H9 (cell line): ENCODE measurements at regions not wholly inside any gene's neighbourhood (a gene's known extent, or its start where the extent isn't known, plus 50 kb on each side); places are given as distances from the start of the nearest gene placed in this dataset.

ENCODE experiments used
- DNase-seq: peaks from one replicate; pipeline ENCODE4 v3.0.0-alpha.2; 2017
- H2AFZ ChIP-seq: one replicate; pipeline ENCODE4 v1.6.1; 2013; ENCODE audit warnings: mild to moderate bottlenecking, low read length, control low read depth, moderate library complexity
- H2AK5ac ChIP-seq: 2 replicates; pipeline ENCODE4 v1.6.1; 2013; ENCODE audit warnings: low read length, control low read depth, mixed read lengths; ENCODE audit not compliant: insufficient read length
- H2BK120ac ChIP-seq: one replicate; pipeline ENCODE4 v1.6.1; 2013; ENCODE audit warnings: low read depth, mild to moderate bottlenecking, low read length, control low read depth, inconsistent platforms; ENCODE audit not compliant: poor library complexity, severe bottlenecking
- H2BK12ac ChIP-seq: 2 replicates; pipeline ENCODE4 v1.6.1; 2013; ENCODE audit warnings: low read length, control low read depth, mixed read lengths, low read depth; ENCODE audit not compliant: insufficient read length
- H2BK15ac ChIP-seq: 2 replicates; pipeline ENCODE4 v1.6.1; 2013; ENCODE audit warnings: low read depth, low read length, control low read depth
- H2BK20ac ChIP-seq: one replicate; pipeline ENCODE4 v1.6.1; 2013; ENCODE audit warnings: low read depth, mild to moderate bottlenecking, low read length, control low read depth, inconsistent platforms; ENCODE audit not compliant: poor library complexity, severe bottlenecking
- H2BK5ac ChIP-seq: 2 replicates; pipeline ENCODE4 v1.6.1; 2013; ENCODE audit warnings: low read length, control low read depth, mixed read lengths; ENCODE audit not compliant: insufficient read length
- H3K14ac ChIP-seq: 2 replicates; pipeline ENCODE4 v1.6.1; 2013; ENCODE audit warnings: low read length, control low read depth; ENCODE audit not compliant: insufficient read depth
- H3K18ac ChIP-seq: 2 replicates; pipeline ENCODE4 v1.6.1; 2013; ENCODE audit warnings: low read depth, mild to moderate bottlenecking, mixed read lengths, low read length, control low read depth; ENCODE audit not compliant: insufficient read length
- H3K23ac ChIP-seq: 2 replicates; pipeline ENCODE4 v1.6.1; 2013; ENCODE audit warnings: low read length, control low read depth, mixed read lengths, low read depth; ENCODE audit not compliant: insufficient read length
- H3K23me2 ChIP-seq: 2 replicates; pipeline ENCODE4 v1.6.1; 2013; ENCODE audit warnings: low read depth, mild to moderate bottlenecking, mixed read lengths, low read length, control low read depth; ENCODE audit not compliant: insufficient read length, poor library complexity, severe bottlenecking
- H3K27ac ChIP-seq: 2 replicates; pipeline ENCODE4 v1.5.1; 2013; ENCODE audit warnings: low read length, control low read depth, mixed read lengths, low read depth; ENCODE audit not compliant: insufficient read length
- H3K27me3 ChIP-seq: 2 replicates; pipeline ENCODE4 v1.6.1; 2013; ENCODE audit warnings: low read length, control low read depth, inconsistent platforms; ENCODE audit not compliant: insufficient read depth
- H3K4ac ChIP-seq: 2 replicates; pipeline ENCODE4 v1.6.1; 2013; ENCODE audit warnings: low read depth, mild to moderate bottlenecking, control low read depth, inconsistent platforms, low read length, moderate library complexity
- H3K4me1 ChIP-seq: 2 replicates; pipeline ENCODE4 v1.6.1; 2013; ENCODE audit warnings: low read length, control low read depth, inconsistent platforms; ENCODE audit not compliant: insufficient read depth
- H3K4me2 ChIP-seq: 2 replicates; pipeline ENCODE4 v1.6.1; 2013; ENCODE audit warnings: low read length, control low read depth, mixed read lengths; ENCODE audit not compliant: insufficient read length, insufficient read depth
- H3K56ac ChIP-seq: 2 replicates; pipeline ENCODE4 v1.6.1; 2013; ENCODE audit warnings: low read depth, mild to moderate bottlenecking, mixed read lengths, low read length, control low read depth; ENCODE audit not compliant: insufficient read length
- H3K79me1 ChIP-seq: 2 replicates; pipeline ENCODE4 v1.6.1; 2013; ENCODE audit warnings: low read depth, mild to moderate bottlenecking, moderate library complexity, low read length, control low read depth, inconsistent platforms; ENCODE audit not compliant: insufficient read depth, poor library complexity, severe bottlenecking
- H3K79me2 ChIP-seq: 2 replicates; pipeline ENCODE4 v1.6.1; 2013; ENCODE audit warnings: low read length, control low read depth, inconsistent platforms; ENCODE audit not compliant: insufficient read depth
- H3K9ac ChIP-seq: 2 replicates; pipeline ENCODE4 v1.6.1; 2013; ENCODE audit warnings: low read length, control low read depth, mixed read lengths; ENCODE audit not compliant: insufficient read length; ENCODE audit errors: extremely low read depth
- H3K9me3 ChIP-seq: one replicate; pipeline ENCODE4 v1.6.1; 2013; ENCODE audit warnings: low read depth, low read length, inconsistent platforms; ENCODE audit not compliant: control insufficient read depth
- H3T11ph ChIP-seq: one replicate; pipeline ENCODE4 v1.6.1; 2013; ENCODE audit warnings: mild to moderate bottlenecking, low read length, control low read depth, inconsistent platforms
- H4K20me1 ChIP-seq: one replicate; pipeline ENCODE4 v1.6.1; 2013; ENCODE audit not compliant: control insufficient read depth, insufficient read length, insufficient read depth
- H4K5ac ChIP-seq: 2 replicates; pipeline ENCODE4 v1.6.1; 2013; ENCODE audit warnings: low read depth, mild to moderate bottlenecking, mixed read lengths, low read length, control low read depth; ENCODE audit not compliant: insufficient read length
- H4K8ac ChIP-seq: replicated peaks from 2 replicates; pipeline ENCODE4 v1.6.1; 2013; ENCODE audit warnings: low read length, control low read depth, mixed read lengths, low read depth; ENCODE audit not compliant: insufficient read length
- H4K91ac ChIP-seq: 2 replicates; pipeline ENCODE4 v1.6.1; 2013; ENCODE audit warnings: low read depth, mild to moderate bottlenecking, moderate library complexity, mixed read lengths, low read length, control low read depth; ENCODE audit not compliant: insufficient read length
- H3K27ac Mint-ChIP-seq, 3 experiments: 2 replicates in 2 of 3; 3 replicates in 1 of 3; pipeline ENCODE4 v1.8.0; 2020 to 2021; ENCODE audit warnings: mixed read lengths in 3 of 3, mild to moderate bottlenecking in 1 of 3, moderate library complexity in 1 of 3
- H3K27me3 Mint-ChIP-seq: 2 replicates; pipeline ENCODE4 v1.8.0; 2021; ENCODE audit warnings: low read depth, mild to moderate bottlenecking, moderate library complexity, mixed read lengths
- H3K36me3 Mint-ChIP-seq, 3 experiments: 2 replicates in 2 of 3; 3 replicates in 1 of 3; pipeline ENCODE4 v1.8.0; 2020 to 2021; ENCODE audit warnings: low read depth in 3 of 3, mixed read lengths in 3 of 3; ENCODE audit not compliant: insufficient read depth in 1 of 3
- H3K4me1 Mint-ChIP-seq, 2 experiments: 2 replicates each; pipeline ENCODE4 v1.8.0; 2020; ENCODE audit warnings: mixed read lengths in 2 of 2
- H3K4me3 Mint-ChIP-seq, 2 experiments: 2 replicates in 1 of 2; 3 replicates in 1 of 2; pipeline ENCODE4 v1.8.0; 2020 to 2021; ENCODE audit warnings: mild to moderate bottlenecking in 2 of 2, mixed read lengths in 2 of 2, moderate library complexity in 1 of 2
- H3K9me3 Mint-ChIP-seq, 2 experiments: 2 replicates in 1 of 2; 3 replicates in 1 of 2; pipeline ENCODE4 v1.8.0; 2020; ENCODE audit warnings: mild to moderate bottlenecking in 2 of 2, mixed read lengths in 2 of 2, moderate library complexity in 1 of 2
- CTCF ChIP-seq: fragments of 200-600 bp; sonication (generic); conservative IDR thresholded peaks from 3 replicates; pipeline ENCODE4 v1.8.0; 2021; ENCODE audit warnings: antibody characterized with exemption, mild to moderate bottlenecking
- WGBS: extraction: QIAGEN DNeasy Blood & Tissue Kit; methylation state at CpG from one replicate; pipeline ENCODE4 v1.1.7; 2013; ENCODE audit warnings: missing lambda C conversion rate, low lambda C conversion rate, mixed read lengths; ENCODE audit not compliant: insufficient read length; ENCODE audit errors: extremely low coverage; 5-methylcytosine and 5-hydroxymethylcytosine counted together

- H3K27me3 ChIP-seq: no peaks in the 10 kb centered on the region
- no peaks in the 10 kb centered on the region for H3K79me1 ChIP-seq
- H2AFZ ChIP-seq: no peak overlapping the region
- H3K23me2 ChIP-seq: no peaks in the 10 kb centered on the region
- H3K79me2 ChIP-seq: no peaks in the 10 kb centered on the region
- H3K14ac ChIP-seq: no peak overlapping the region
- no peak overlapping the region for H4K5ac ChIP-seq
- WGBS: no CpG with 5 or more reads among the region's 8 CpGs
- Mint-ChIP-seq H3K4me3 (no peak overlapping the region), H3K27me3 (no peaks in the 10 kb centered on the region), H3K9me3 (peaks cover 0 to 4% of the 10 kb centered on the region in 2 experiments; a peak in 1 of 5 replicates), H3K36me3 (no peaks in the 10 kb centered on the region), H3K4me1 (no peaks in the 10 kb centered on the region), H3K27ac (no peak overlapping the region)
- H3T11ph ChIP-seq: no peak overlapping the region
- H3K23ac ChIP-seq: no peak overlapping the region
- no peaks in the 10 kb centered on the region for H3K4me1 ChIP-seq
- H3K56ac ChIP-seq: no peak overlapping the region
- no peak overlapping the region for H2AK5ac ChIP-seq
- H2BK120ac ChIP-seq: no peak overlapping the region
- no peak overlapping the region for H3K4me2 ChIP-seq
- H3K27ac ChIP-seq: no peak overlapping the region
- no peak overlapping the region for H2BK12ac ChIP-seq
- no peak overlapping the region for H3K4ac ChIP-seq
- no peak for DNase-seq
- H2BK15ac ChIP-seq: no peak overlapping the region
- H2BK5ac ChIP-seq: no peak overlapping the region
- H3K9me3 ChIP-seq: no peaks in the 10 kb centered on the region
- H4K20me1 ChIP-seq: no peaks in the 10 kb centered on the region
- H3K9ac ChIP-seq: no peak overlapping the region
- H4K8ac ChIP-seq: no peak overlapping the region
- H4K91ac ChIP-seq: no peak overlapping the region
- H2BK20ac ChIP-seq: no peak overlapping the region
- H3K18ac ChIP-seq: no peak overlapping the region
- no peak for TF ChIP-seq CTCF
Observed at GRCh38 chr2:51441786-51442185, 409.9 kb upstream of the NRXN1 start.
